ENCODE measurements at regions not wholly inside any gene's neighbourhood (a gene's known extent, or its start where the extent isn't known, plus 50 kb on each side); places are given as distances from the start of the nearest gene placed in this dataset.
A peak's percentile ranks its signal among the peaks of the same experiment; 100 is the strongest.

DNA sequence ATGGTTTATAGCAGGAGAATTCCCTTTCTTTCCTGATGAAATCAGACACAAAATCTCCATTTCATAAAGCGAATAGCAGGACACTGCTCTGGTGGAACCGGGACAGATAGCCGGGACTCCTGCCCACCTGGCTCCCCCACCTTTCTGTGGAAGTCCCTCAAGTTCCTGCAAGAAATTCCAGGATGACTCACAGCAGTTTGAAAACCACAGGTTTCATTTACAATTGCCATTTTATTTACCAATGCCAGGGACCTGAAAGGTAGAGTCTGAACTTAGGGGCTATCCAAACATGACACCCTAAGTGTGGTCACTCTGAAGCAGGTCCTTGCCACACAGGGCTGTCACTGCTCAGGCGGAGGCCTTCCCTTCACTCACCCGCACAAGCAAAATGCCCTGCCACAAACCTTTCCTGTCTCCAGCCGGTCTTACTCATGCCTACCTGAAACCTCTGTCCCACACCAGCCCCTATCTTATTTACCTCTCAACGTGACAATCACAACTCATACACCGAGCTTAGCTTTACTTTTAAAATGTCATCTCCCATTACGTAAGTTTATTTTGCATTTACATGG is 63.3 kb upstream of the TAF1L start:
- DNase-seq: no peak

DNA sequence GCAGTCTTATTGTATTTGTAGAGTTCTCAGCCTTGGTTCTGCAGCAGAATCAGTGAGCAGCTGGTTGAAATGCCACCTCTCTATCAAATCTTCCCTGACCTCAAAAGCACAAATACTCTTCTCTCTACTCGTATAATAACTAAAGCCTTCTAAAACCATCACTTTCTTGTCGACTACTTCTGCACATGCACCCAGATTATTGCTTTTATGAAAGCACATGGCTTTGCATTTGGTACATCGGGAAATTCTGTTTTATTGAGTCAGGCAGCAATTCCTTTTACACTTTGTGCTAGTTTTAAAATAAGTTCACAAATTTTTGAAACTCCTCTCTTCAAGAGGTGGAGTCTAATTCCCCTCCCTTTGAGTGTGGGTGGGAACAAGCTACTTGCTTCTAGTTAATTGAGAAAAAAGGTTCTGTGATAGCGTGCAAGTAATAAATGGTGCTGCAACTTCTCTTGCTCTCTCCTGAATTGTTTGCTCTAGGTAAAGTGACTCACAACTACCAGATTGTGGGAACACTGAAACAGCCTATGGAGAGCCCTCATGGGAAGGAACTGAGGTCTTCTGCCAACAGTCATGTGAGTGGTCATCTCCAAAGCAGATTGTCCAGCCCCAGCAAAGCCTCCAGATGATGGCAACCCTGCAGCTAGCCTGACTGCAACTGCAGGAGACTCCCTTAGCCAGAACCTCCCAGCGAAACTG is 66.0 kb upstream of the TAF1L start:
- DNase-seq: no peak

DNA sequence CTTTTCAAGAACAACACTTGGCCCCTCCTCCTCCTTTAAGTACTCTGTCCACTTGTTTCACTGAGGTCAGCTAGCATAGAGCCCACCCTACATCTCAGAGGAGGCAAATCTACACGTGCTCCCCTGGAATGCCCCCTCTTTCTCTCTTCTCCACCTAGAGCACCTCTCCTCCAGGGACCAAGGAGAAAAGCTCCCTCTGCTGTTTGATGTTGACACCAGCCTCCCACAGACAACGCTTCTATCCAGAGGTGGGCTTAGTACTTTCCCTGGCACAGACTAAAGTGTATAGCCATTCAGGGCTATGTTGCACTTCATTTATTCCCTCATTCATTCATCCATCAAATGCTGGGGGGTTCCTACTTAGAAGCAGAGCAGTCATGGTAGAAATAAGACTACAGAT is 68.2 kb upstream of the TAF1L start:
- DNase-seq: peak; percentile 14

DNA sequence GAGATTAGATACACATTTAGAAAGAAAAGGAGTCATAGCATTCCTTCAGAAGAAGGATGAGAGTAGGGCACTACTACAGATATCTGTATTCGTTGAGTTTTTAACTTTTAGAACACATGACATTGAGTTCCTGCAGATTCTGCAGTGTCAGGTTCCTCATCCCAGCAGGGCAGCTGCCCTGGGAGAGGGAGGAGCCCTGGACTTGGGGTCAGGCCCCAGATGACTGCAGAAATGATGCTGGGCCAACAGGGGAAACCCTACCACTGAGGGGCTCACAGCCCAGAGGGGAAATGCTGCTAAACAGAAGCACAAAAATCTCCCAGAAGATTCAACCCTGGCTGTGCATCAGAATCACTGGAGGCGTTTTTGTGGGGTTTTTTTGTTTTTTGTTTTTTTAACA is 68.9 kb upstream of the TAF1L start:
- DNase-seq: no peak

DNA sequence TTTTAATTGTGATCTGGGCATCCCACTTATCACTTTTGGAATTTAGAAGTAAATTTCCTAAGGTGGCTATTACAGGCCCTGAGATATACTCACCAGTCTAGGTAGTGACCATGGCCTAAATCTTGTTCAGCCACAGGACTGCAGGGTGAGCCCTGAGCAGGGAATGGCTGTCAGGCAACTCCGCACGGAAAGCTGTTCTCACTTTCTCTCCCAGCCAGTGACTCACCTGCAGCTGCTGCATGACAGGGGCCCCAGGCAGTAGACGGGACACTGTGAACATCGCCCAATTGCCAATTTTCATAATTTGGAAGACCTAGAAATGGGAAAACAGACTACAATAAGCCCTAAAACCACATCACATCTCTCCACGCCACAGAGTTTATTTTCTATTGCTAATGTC is 69.6 kb upstream of the TAF1L start:
- DNase-seq: peak; percentile 35

DNA sequence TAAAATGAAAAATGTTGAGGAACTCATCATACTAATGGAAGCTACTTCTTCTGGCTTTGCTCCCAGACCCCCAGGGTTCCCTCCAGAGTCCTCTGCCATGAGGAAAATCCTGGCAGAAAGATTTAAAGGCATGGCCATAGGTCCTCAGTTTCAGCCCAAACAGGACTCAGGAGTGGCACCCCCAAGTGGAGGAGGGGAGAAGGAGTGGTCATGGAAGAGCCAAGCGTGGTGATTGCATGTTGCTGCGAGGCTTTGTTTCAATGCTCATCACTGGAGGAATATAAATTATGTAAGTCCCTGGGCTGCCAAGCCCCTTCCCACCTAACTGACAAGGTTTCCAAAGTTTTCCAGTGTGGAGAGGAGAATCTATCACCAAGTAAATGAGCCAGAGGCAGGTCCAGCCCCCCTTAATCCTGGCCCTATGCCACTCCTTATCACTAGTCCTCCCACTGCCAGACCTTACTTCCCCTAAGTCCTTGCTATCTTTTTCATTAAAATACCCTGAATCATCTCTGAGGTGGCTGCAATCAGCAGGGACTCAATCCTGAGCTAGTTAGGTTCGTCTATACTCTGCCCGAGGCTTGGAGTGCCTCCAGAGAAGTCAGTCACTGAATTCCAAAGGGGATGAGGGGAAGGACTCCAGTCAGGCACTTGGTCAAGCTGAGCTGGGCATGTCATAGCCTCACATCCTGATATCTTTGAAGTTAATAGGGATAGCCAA is 70.7 kb upstream of the TAF1L start:
- no peak for DNase-seq

DNA sequence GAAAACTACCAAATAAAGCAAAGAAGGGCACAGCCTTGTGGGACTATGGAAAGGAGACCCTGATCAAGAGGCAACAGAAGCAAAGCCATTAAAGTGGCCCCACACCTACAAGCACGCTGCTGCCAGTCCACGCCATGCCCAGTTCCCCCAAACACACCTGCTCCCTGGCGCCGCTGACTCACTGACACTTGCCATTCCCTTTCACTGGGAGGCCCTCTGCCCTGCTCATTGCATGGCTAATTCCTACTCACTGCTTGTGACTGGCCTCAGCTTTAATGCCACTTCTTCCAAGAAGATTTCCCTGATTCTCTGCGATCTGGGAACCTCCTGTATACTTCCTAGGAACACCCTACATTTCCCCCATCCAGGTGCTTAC is 71.2 kb upstream of the TAF1L start:
- no peak for DNase-seq

DNA sequence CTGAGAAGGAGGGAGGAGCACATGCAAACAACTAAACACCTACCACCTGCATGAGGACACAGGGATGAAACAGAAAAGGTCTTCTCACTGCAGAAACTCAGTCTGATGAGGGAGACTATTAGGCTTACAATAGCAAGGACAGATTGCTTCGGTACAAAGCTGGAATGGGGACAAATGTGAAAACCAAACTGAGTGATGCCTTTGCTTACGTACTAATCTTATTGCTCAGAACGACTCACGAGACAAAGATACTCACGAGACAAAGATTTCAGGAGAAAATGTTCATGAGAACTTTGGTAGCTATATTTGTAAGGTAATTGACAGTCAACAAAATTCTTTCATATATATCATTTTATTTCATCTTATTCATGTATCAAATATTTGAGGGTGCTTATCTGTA is 71.9 kb upstream of the TAF1L start:
- DNase-seq: no peak

DNA sequence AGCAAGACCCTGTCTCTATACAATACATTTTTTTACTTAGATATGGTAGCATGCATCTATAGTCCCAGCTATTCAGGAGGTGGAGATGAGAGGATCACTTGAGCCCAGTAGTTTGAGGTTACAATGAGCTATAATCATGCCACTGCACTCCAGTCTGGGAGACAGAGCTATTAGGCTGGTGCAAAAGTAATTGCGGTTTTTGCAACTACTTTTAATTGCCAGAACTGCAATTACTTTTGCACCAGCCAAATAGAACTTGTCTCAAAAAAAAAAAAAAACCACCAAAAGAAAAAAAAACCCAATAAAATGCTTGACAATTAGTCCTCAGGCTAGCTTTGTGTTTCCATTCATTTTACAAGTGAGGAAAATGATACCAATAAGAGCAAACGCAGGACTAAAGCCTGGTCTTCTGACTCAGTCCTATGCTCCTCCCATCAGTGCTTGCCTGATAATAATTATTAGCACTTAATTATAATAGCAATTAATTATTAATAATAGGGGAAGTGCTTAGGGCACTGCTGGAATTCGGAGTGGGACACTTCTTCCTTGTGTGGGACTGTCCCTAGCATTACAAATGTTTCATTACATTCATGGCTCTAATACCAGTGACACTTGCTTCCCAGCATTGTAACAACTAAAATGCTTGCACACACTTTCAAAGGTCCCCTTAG is 73.1 kb upstream of the TAF1L start:
- no peak for DNase-seq

DNA sequence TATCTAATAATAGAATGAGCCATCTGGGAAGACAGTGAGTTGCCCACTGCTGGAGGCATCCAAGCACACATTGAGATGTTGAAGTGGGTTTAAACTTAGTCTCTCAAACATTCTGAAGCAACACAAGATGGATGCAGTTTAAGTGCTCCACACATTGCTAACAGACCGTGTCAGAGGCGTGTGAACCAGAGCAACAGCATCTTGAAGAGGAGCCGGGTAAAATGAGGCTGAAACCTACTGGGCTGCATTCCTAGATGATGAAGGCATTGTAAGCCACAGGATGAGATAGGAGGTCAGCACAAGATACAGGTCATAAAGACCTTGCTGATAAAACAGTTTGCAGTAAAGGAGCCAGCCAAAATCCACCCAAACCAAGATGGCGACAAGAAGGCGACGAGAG is 73.5 kb upstream of the TMEM215 start:
- no peak for DNase-seq

DNA sequence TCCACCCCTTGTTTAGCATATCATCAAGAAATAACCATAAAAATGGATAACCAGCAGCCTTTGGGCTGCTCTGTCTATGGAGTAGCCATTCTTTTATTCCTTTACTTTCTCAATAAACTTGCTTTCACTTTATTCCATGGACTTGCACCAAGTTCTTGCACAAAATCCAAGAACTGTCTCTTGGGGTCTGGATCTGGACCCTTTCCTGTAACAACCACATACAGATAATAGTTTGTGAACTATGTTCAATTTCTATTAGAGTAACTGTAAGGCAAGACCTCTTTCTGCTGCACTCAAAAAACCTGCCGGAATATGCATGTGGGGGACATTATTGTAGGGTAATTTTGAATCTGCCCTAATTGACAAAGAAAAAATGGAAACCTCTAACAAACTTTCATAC is 66.9 kb upstream of the TMEM215 start:
- DNase-seq: no peak

DNA sequence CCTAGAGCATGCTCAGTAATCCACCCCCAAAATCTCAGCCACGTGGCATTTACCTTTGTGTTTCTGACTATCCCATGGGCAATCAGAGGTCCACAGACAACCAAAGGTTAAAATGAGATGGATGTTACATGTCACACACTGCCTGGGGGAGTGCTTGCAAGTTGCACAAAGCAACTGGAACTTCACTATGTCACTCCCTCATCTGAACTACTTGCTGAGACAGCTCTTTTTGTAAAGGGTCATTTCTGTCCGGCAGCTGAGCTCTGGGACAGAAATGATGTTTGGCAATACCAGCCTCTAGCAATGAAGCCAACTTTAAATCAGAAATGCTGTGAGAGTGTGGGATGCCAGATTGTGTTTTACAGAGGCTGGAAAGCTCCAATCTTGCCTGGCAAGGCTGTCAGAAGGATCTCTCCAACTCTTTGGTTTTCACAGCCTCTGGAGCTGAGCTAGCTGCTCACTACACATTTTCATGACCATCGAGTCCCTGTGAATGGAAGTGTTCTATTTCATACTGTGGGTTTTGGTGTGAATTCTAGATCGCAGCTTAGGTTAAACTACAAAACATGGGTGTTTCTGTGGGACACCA is 66.3 kb upstream of the TMEM215 start:
- DNase-seq: no peak

DNA sequence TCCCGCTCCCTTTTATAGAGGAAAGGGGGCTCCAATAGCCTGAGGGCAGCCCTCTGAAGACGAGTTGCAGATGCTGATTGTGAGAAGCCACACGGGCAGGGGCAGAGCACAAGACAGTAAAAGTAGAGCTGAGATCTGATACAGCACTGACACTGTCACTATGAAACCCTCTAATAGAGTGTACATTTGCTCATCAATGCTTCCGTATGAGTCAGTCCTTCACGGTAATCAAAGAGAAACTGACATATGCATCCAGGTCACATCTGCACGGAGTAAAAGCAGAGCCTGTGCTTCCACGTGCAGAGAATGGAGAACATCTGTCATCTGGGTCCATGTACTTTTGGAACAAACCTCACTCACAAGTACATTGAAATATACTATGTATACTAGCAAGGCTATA is 60.6 kb upstream of the TMEM215 start:
- no peak for DNase-seq

DNA sequence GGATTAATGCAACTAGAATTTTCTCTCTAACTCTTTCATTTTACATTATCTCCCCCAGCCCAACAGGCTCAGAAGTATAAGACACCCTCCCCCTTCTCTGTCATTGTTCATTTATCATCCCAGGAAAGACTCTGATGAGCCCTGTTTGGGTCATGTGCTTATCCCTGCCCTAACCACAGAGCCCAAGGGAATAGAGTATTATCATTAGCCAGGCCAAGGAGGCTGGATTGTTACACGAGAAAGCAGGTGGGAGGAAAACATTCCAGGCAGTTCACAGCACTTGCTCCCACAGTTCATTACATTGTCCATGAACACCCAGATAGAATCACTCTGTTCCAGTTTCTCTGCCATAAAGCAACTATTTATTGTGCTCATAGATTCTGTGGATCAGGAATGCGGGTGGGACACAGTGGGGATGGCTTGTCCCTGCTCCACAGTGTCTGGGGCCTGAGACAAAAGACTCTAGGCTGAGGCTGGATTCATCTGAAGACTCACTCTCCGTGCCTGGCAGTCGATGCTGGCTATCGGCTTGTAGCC is 59.5 kb upstream of the TMEM215 start:
- no peak for DNase-seq

DNA sequence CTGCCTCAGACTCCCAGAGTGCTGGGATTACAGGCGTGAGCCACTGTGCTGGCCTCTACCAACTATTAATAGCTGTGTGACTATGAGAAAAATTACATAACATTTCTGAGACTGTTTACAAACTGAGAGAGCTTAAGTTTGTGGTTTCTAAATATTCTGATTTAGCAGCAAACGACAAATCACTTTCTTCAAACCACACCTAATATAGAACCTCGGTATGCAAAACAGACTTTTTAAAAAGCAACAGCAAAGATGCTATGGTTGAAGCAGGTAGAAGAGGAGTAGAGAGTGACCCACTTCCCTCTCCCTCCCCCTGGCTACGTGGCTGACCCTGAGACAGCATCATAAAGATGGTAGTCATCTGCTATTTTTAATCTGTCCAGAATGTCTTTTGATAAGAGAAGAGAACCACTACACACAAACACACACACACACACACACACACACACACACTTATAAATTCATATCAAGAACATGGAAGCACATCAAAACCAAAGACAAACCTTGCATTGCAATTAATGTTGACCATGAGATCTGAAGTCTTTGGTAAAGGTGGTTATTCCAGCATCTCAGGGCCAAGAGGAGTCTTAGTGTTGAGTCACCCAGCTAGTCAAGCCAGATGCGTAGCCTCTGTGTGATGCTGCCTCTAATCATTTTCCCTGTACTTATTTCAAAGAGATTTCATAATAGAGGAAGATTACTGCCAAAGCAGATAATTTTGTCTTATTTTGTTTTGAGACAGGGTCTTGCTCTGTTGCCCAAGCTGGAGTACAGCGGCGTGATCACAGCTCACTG is 58.1 kb upstream of the TMEM215 start:
- DNase-seq: no peak

DNA sequence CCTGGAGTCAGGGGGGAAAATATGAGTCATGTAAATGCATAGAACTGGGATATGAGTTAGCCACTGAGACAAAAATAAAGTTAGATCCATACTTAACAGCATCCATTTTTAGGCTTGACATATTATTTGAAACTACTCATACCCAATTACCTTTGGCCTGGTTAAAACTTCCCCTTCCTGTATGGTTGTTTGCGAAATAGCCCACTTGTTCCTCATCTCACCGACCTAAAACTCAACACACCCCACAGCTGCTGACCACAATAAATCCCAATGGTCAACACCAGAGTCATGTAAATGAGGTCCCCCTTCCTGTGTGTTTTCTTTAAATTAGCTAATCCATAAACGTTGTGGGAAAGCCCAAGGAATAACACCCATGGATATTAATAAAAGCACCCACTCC is 55.2 kb upstream of the TMEM215 start:
- no peak for DNase-seq

Measured in 8988T (cell line).